HG03432 (cell line): ENCODE measurements at regions not wholly inside any gene's neighbourhood (a gene's known extent, or its start where the extent isn't known, plus 50 kb on each side); places are given as distances from the start of the nearest gene placed in this dataset.
"Not testable (repeated sequence)": the region's sequence is repeated elsewhere in the genome, so short reads cannot be mapped to it uniquely, and the experiment has no call there.

ENCODE experiments used
- ATAC-seq: cut with Tn5 transposase; IDR thresholded peaks from one replicate; pipeline ENCODE4 v1.9.1; 2021; ENCODE audit warnings: mild to moderate bottlenecking, moderate library complexity; ENCODE audit not compliant: unreplicated experiment

GRCh38 chr6:144429753-144430152, 144.6 kb downstream of the UTRN start:
- no peak for ATAC-seq

DNA sequence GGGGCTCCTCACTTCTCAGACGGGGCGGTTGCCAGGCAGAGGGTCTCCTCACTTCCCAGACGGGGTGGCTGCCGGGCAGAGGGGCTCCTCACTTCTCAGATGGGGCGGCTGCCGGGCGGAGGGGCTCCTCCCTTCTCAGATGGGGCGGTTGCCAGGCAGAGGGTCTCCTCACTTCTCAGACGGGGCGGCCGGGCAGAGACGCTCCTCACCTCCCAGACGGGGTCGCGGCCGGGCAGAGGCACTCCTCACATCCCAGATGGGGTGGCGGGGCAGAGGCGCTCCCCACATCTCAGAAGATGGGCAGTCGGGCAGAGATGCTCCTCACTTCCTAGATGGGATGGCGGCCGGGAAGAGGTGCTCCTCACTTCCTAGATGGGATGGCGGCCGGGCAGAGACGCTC, 148.3 kb downstream of the UTRN start:
- ATAC-seq = not testable (repeated sequence)

DNA sequence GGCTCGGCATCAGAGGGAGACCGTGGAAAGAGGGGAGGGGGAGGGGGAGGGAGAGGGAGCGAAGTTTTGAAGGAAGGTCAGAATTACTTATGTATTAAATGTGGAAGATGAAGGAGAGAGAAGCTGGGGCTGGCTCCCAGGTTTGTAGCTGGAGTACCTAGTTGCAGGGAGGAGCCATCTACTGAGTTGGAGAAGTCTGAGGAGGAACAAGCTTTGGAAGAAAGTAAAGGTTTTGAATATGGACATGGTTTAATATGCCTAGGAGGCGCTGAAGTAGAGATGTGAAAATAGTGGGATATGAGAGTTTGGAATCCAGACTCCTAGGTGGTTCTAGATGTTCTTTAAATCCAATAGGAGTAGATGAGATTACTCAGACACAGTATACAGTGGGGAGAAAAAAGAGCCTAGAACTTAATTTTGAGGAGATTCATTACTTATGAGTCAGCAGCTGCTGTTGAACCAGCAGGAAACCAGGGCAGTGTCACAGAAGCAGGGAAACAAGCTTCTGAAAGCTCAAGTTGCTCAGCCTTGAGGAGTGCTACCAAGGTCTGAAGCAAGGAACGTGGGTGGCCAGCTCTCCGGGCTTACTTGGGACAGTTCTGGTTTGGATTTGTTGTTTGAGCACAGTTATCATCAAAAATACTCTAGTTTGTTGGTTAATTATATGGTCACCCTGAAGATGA, 149.3 kb downstream of the UTRN start:
- no peak for ATAC-seq

DNA sequence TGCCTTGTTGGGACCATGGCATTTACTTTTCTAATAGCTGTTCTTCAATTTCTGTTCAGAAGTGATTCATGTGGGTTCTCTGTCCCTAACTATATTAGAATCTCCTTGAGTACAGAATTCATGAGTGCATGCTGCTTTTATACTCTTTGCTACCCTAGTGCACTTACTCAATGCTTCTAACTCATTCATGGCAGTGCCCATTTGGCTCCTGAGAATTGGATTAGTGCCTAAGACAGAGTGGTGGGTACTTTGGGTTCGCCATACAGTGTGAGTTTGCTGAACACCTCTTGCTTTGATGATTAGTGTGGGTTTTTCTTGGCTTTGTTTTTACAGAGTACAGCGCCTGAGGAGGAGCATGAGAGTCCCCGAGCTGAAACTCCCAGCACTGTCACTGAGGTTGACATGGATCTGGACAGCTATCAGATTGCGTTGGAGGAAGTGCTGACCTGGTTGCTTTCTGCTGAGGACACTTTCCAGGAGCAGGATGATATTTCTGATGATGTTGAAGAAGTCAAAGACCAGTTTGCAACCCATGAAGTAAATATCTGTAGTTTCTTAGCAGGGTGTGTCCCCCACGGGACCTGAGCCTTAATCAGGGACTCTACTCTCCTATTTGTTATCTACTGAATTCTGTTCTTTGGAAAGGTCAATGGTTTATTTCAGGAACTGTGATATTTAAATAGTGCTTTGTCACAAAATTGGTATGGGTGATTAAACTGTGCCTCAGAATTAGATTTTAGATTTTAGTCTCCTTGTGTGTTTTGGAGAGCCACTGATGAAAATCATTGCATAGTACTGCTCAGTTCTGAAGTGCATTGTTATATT, 150.7 kb downstream of the UTRN start:
- no peak for ATAC-seq

DNA sequence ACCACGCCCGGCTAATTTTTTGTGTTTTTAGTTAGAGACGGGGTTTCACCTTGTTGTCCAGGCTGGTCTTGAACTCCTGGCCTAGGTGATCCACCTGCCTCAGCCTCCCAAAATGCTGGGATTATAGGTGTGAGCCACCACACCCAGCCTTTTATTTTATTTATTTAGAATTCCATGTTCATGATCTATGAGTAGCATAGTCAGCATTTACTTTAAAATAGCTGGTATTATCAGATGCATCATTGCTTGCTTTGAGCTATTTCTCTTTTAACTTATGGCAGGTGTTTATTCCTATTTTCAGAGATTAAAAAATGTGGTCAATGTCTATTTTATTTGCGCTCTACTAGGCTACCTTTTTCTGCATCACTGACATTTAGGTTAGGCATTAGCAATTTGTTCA, 152.0 kb downstream of the UTRN start:
- no peak for ATAC-seq

GRCh38 chr6:144438103-144438502, 153.0 kb downstream of the UTRN start:
- ATAC-seq = no peak

GRCh38 chr6:144439016-144439415, 153.9 kb downstream of the UTRN start:
- ATAC-seq = no peak

DNA sequence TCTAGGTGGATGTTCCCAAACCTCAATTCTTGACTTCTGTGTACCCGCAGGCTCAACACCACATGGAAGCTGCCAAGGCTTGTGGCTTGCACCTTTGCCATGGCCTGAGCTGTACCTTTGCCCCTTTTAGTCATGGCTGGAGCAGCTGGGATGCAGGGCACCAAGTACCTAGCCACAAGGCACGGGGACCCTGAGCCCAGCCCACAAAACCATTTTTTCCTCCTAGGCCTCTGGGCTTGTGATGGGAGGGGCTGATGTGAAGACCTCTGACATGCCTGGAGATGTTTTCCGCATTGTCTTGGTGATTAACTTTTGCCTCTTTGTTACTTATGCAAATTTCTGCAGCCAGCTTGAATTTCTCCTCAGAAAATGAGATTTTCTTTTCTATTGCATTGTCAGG, 156.7 kb downstream of the UTRN start:
- ATAC-seq = not testable (repeated sequence)

DNA sequence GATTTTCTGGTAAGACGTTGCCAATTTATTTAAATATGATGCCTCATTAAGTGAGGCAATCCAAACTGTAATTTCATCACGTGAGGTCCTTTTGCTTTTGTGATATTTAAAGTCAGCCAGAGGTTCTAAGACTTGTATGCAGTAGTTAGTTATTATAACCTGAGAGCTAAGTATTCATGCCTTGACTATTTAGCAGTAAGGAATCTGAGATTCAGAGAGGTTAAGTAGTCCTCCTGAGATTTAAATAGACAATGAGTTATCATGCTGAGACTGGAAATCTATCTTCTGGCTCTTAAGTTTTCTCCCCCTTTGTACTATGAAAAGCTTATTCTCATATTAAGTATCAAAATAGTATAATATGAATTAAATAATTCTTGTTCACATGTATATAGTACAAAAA, 158.0 kb downstream of the UTRN start:
- no peak for ATAC-seq

- no peak for ATAC-seq
These were observed 162.3 kb downstream of the UTRN start for GRCh38 chr6:144447472-144447871.

DNA sequence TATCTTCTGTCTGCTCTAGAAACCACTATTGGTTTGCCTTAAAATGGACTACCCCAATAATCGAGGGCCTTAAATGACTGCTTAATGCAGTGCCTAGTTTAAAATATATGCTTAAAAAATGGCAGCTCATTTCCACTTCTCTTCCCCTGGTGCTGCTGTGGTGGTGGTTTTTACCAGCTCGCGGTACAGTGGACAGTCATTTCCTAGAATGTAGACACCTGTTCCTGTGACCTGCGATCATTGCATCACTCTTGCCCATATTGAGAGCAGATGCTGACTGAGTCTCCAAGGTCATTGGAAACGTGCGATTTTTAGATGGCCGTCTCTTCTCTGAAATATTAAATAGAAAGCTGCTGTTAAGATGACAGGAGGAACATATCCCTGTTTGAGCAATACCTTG, 164.1 kb downstream of the UTRN start:
- no peak for ATAC-seq

GRCh38 chr6:144449911-144450597, 164.9 kb downstream of the UTRN start:
- no peak for ATAC-seq

- ATAC-seq = peak; percentile 96
These were observed 175.4 kb downstream of the UTRN start for GRCh38 chr6:144460327-144461095.

DNA sequence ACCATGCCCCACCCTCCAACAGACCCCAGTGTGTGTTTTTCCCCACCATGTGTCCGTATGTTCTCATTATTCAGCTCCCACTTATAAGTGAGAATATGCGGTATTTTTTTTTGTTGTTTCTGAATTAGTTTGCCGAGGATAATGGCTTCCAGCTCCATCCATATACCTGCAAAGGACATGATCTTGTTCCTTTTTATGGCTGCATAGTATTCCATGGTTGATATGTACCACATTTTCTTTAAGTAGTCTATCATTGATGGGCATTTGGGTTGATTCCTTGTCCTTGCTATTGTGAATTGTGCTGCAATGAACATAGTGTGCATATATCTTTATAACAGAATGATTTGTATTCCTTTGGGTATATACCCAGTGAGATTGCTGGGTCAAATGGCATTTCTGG, 176.9 kb downstream of the UTRN start:
- no peak for ATAC-seq

- ATAC-seq = no peak
These were observed 181.6 kb downstream of the UTRN start for GRCh38 chr6:144466716-144467115.

DNA sequence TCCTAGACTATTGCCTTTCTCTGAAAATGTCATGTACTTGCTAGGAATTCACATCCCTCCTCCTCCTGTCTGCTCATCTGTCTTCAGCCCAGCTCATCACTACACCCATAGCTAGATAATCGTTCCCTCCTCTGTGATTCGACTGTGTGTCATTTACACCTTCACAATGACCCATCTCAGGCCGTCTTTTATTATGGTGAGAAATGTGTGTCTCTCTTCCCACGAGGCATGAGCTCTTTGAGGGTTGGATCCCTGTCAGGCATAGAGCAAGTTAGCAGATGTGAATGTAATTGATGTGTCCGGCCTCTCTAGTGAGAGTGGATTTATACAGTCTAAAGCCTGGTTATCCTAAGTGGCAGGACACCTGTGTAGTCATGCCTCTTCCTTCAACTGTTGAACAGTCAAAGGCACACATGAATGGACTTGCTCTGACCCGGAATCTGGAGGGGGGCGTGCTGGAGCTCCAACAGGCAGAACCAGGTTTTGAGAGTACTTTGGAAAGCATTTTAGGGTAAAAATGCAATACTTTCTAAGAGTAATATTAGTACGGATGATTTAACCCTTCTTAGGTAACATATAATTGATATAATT, 182.1 kb downstream of the UTRN start:
- no peak for ATAC-seq

GRCh38 chr6:144467921-144468320, 182.8 kb downstream of the UTRN start:
- no peak for ATAC-seq

DNA sequence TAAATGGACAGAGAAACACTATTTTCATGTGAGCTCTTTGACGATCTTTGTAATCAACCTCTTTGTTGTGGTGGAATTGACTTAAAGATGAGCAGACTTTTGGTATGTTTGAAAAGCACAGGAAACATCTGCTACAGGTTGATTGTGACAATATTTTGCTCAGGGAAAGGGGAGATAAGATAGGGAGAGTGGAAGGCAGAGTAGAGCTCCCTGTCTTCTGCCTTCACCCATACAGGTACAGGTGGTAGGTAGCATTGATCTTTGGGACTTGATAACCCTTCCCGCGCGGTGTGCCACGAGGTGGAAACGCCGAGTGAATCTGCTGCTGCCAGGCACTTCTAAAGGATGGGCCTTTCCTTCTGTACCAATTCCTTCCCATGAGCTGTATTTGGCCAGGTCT, 183.6 kb downstream of the UTRN start:
- peak; percentile 16 for ATAC-seq

DNA sequence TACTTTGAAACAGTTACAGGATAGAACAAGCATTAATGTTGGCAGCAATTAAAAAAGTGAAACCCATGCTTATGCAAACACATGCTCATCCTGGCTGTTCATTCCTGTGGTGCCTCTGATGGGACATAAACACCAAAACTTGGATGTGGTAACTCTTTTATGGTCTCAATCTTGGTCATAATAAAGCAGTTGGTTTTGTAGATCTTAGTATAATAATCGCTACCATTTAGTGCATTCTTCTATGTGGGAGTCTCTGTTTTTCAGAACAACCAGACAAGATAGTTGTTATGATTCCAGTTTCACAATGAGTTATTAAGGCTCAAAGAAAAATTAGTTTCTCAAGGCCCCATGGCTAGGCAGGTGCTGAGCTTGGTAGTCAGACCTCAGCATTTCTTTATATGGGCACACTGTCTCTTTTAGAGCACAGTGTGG, 184.0 kb downstream of the UTRN start:
- ATAC-seq = peak; percentile 85

DNA sequence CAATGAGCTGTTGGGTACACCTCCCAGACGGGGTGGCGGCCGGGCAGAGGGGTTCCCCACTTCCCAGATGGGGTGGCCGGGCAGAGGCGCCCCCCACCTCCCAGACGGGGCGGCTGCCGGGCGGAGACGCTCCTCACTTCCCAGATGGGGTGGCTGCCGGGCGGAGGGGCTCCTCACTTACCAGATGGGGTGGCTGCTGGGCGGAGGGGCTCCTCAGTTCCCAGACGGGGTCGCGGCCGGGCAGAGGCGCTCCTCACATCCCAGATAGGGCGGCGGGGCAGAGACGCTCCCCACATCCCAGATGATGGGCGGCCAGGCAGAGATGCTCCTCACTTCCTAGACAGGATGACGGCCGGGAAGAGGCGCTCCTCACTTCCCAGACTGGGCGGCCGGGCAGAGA, 185.1 kb downstream of the UTRN start:
- not testable (repeated sequence) for ATAC-seq

- ATAC-seq = no peak
These were observed 186.9 kb downstream of the UTRN start for GRCh38 chr6:144471986-144472385.
